Skeletal muscle tissue (tissue), 3 donors: ENCODE measurements at regions not wholly inside any gene's neighbourhood (a gene's known extent, or its start where the extent isn't known, plus 50 kb on each side); places are given as distances from the start of the nearest gene placed in this dataset.
"Not testable (repeated sequence)": the region's sequence is repeated elsewhere in the genome, so short reads cannot be mapped to it uniquely, and the experiment has no call there.

Experiments
- H3K27ac ChIP-seq: one replicate; pipeline ENCODE4 v1.7.0; 2013; ENCODE audit warnings: mild to moderate bottlenecking, low read depth, low read length, inconsistent platforms
- H3K27me3 ChIP-seq, 3 donors: one replicate each; pipeline ENCODE4 v1.7.0; 2013; ENCODE audit warnings: low read length in 3 of 3; ENCODE audit not compliant: control insufficient read depth in 3 of 3, insufficient read depth in 3 of 3
- H3K36me3 ChIP-seq, 3 donors: one replicate each; pipeline ENCODE4 v1.7.0; 2013; ENCODE audit warnings: low read length in 3 of 3; ENCODE audit not compliant: control insufficient read depth in 3 of 3, insufficient read depth in 3 of 3
- H3K4me1 ChIP-seq, 3 donors: one replicate each; pipeline ENCODE4 v1.7.0; 2013; ENCODE audit warnings: low read length in 3 of 3, mild to moderate bottlenecking in 3 of 3; ENCODE audit not compliant: control insufficient read depth in 3 of 3, insufficient read depth in 3 of 3
- H3K4me3 ChIP-seq, 3 donors: one replicate each; pipeline ENCODE4 v1.7.0; 2013; ENCODE audit warnings: low read length in 3 of 3
- H3K9ac ChIP-seq, 3 donors: one replicate each; pipeline ENCODE4 v1.7.0; 2013; ENCODE audit warnings: low read length in 3 of 3, mild to moderate bottlenecking in 3 of 3, moderate library complexity in 2 of 3, low read depth in 1 of 3
- H3K9me3 ChIP-seq, 3 donors: one replicate each; pipeline ENCODE4 v1.7.0; 2013; ENCODE audit warnings: low read length in 3 of 3; ENCODE audit not compliant: control insufficient read depth in 3 of 3
- donor health status: Osteomylitis.

DNA sequence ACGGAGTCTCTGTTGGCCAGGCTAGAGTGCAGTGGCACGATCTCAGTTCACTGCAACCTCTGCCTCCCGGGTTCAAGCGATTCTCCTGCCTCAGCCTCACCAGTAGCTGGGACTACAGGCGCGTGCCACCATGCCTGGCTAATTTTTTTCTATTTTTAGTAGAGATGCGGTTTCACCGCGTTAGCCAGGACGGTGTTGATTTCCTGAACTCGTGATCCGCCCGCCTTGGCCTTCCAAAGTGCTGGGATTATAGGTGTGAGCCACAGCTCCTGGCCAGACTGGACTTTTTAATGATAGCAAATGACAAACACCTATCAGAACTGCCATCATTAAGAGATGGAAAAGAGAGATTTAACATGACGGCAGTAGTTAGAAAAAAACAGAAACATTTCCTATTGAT is 707.9 kb downstream of the NTRK3 start:
- not testable (repeated sequence) for H3K9ac ChIP-seq, H3K36me3 ChIP-seq, H3K4me1 ChIP-seq, H3K9me3 ChIP-seq, H3K27me3 ChIP-seq, H3K4me3 ChIP-seq
- peak overlapping the region; percentile 86 for H3K27ac ChIP-seq

DNA sequence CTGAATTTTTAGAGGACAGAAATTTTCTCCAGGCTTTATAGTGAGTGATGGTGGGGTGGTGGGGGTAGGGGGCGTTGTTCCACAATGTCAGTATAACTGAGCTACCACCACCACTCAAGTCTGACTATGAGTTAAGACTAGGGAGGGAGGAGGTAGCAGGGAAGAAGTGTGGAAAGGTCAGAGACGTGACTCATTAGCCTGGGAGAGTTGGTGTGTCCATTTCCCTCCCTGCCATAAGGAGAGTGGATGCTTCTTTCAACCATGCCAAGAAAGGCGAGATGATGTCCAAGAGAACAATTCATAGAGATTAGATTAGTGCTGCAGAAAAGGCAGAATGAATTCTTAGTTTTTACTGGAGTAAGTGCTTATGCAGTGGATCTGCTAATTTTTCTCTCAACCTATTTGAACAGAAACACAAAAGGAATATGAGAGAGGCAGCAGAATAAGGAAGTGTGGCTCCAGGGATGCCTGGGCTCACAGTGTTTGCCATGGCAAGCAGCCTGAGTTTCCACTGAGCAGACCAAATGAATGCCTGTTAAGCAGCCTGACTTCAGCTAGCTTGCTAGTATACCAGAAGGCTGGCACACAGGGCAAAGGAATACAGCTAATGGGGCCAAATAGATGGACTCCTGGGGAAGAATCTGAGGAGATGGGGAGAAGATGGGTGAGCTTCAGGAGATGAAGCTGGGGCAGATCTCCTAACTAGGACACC is 708.9 kb downstream of the NTRK3 start:
- Histone ChIP-seq H3K27me3 (no peaks in the 10 kb centered on the region), H3K9ac (peak overlapping the region in 1 of 3 donors; percentile 41), H3K4me1 (peaks cover 3 to 10% (median 3%) of the 10 kb centered on the region in 3 donors), H3K36me3 (no peaks in the 10 kb centered on the region), H3K27ac (peak overlapping the region; percentile 86), H3K9me3 (no peaks in the 10 kb centered on the region), H3K4me3 (peak overlapping the region in 2 of 3 donors; percentile 15 to 41)

DNA sequence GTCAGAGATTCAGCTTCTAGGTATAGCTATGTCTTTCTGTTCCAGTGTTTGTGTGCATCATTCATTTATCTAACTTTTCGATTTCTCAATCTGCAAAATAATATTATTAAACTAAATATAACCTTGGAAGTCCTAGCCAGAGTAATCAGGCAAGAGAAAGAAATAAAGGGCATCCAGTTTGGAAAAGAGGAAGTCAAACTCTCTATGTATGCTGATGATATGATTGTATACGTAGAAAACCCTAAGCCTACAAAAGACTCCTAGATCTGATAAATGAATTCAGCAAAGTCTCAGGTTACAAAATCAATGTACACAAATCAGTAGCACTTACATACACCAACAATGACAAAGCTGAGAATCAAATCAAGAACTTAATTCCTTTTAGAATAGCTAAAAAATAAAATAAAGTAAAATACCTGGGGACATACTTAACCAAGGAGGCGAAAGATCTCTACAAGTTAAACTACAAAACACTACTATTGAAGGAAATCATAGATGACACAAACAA is 718.2 kb downstream of the NTRK3 start:
- Histone ChIP-seq H3K27ac (no peak overlapping the region), H3K9ac (no peak overlapping the region), H3K36me3 (no peaks in the 10 kb centered on the region), H3K27me3 (no peaks in the 10 kb centered on the region), H3K9me3 (no peaks in the 10 kb centered on the region), H3K4me1 (no peaks in the 10 kb centered on the region), H3K4me3 (no peak overlapping the region)

DNA sequence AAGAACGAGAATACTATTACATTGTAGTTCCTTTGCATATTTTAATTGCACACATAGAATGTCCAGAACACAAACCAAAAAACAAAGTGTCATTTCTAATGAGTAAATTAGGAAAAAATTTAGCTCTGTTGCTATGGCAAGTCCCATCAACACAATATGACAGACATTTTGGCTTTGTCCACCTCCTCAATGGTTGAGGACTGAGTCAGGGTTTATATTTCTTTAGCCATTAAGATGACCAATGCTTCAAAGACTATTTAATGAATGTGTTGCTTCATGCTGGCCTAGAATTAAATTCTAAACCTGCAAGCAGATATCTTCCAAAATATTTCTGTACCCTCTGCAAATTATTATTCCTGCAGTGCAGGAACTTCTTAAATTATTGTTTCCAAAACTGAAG is 719.2 kb downstream of the NTRK3 start:
- H3K4me1 ChIP-seq = no peaks in the 10 kb centered on the region
- H3K9me3 ChIP-seq = no peaks in the 10 kb centered on the region
- no peak overlapping the region for H3K27ac ChIP-seq
- no peaks in the 10 kb centered on the region for H3K27me3 ChIP-seq
- H3K4me3 ChIP-seq = no peak overlapping the region
- H3K9ac ChIP-seq = no peak overlapping the region
- H3K36me3 ChIP-seq = no peaks in the 10 kb centered on the region

DNA sequence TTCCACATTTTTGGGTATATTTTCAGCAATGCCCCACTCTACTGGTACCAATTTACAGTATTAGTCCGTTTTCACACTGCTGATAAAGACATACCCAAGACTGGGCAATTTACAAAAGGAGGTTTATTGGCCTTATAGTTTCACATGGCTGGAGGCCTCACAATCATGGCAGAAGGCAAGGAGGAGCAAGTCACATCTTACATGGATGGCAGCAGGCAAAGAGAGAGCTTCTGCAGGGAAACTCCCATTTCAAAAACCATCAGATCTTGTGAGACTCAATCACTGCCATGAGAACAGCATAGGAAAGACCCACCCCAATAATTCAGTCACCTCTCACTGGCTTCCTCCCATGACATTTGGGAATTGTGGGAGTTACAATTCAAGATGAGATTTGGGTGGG is 722.9 kb downstream of the NTRK3 start:
- H3K4me3 ChIP-seq, H3K27me3 ChIP-seq, H3K9ac ChIP-seq, H3K36me3 ChIP-seq, H3K9me3 ChIP-seq, H3K27ac ChIP-seq, H3K4me1 ChIP-seq: not testable (repeated sequence)

DNA sequence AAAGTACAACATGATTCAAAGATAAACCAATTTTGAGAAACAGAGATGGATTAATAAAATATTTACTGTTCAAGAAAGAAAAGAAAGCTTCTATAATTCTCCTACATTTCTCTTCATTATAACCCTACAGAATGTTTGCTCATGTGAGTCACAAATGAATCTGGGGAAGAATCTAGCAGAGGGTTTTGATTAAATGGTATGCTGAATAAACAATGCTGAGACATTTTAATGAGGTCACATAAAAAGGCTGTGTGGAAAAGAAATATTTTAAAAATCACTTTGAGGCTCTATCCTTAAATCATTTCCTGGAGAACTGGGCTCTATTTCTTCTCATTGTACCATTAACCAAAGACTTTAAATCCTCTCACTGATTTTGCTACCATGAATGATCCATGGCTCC is 727.7 kb downstream of the NTRK3 start:
- Histone ChIP-seq H3K36me3 (no peaks in the 10 kb centered on the region), H3K27ac (no peak overlapping the region), H3K9me3 (no peaks in the 10 kb centered on the region), H3K27me3 (no peaks in the 10 kb centered on the region), H3K4me3 (no peak overlapping the region), H3K4me1 (peaks cover 0 to 8% (median 7%) of the 10 kb centered on the region in 3 donors), H3K9ac (no peak overlapping the region)

DNA sequence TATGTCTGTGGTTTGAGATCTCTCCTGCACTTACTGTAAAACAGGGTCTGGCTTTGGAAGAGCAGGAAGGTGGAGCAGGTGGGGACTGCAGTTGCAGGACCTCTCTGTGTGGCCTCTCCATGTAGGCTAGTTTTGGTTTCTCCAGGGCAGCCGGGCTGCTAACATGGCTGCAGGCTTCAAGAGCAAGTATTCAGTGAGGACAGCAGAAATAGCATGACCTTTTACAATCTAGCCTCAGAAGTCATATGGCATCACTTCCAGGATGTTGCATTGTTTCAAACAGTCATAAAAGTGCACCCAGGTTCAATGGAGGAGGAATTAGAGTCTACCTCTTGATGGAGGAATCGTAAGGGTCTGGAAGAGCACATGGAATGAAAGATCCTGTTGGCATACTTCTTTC is 728.7 kb downstream of the NTRK3 start:
- Histone ChIP-seq H3K27me3 (no peaks in the 10 kb centered on the region), H3K27ac (no peak overlapping the region), H3K36me3 (no peaks in the 10 kb centered on the region), H3K4me3 (no peak overlapping the region), H3K9me3 (no peaks in the 10 kb centered on the region), H3K9ac (no peak overlapping the region), H3K4me1 (peaks cover 0 to 8% (median 7%) of the 10 kb centered on the region in 3 donors)

DNA sequence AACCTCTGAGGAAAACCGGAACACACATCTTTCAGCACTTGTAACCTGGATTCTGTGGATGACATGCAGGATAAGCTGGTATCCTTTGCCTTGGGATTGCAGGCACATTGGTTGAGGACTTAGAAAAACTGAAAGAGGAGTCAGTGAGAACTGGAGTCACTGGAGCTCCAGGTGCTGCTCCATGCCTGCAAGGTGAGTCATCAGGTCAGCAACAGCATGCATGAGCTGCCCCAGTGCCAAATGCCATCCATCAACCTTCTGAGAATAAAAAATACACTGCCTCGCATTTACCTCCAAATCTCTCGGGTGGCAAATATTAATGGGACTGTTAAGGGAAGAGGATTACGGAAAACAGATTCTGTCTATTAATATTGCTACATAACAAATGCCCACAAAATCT is 729.1 kb downstream of the NTRK3 start:
- Histone ChIP-seq H3K36me3 (no peaks in the 10 kb centered on the region), H3K27ac (no peak overlapping the region), H3K9ac (no peak overlapping the region), H3K9me3 (no peaks in the 10 kb centered on the region), H3K27me3 (no peaks in the 10 kb centered on the region), H3K4me3 (no peak overlapping the region), H3K4me1 (peaks cover 0 to 8% (median 7%) of the 10 kb centered on the region in 3 donors)

DNA sequence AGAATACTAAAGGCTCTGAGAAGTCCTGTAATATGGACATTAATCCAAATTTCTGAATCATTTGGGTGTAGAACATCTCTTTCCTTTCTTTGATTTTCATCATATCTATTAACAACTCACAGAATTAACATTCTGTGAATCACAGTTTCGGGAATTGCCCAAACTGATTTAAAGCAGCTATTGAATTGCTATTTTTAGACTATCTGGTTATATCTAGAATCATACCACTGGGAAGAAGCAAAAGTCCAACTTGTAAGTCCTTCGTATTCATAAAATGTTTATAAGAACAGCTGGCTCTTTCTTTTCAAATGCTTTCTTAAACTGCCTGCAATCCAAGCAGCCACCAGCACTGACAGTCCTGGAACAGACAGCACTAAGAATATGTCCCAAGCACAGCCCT is 733.0 kb downstream of the NTRK3 start:
- Histone ChIP-seq H3K9me3 (no peaks in the 10 kb centered on the region), H3K4me1 (peaks cover 0 to 8% (median 7%) of the 10 kb centered on the region in 3 donors), H3K4me3 (no peak overlapping the region), H3K27ac (no peak overlapping the region), H3K9ac (no peak overlapping the region), H3K36me3 (no peaks in the 10 kb centered on the region), H3K27me3 (no peaks in the 10 kb centered on the region)

DNA sequence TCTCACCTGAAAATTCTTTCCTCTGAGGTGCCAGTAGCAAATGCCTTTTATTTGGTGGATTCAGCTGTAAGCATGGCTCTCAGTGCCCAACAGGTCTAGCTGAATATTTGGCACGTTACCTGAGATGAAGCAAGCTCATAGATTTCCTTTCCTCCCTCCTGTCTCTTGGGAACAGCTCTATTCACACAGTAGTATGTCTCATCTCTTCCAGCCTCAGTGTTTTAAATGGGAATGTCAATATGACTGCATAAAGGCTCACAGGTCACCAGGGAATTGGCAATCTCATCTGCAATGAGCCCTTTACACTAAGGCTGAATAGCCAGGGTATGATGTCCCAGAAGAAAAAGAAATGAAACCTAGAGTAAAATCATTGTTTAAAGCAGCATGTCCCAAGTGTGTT is 733.5 kb downstream of the NTRK3 start:
- Histone ChIP-seq H3K27ac (no peak overlapping the region), H3K36me3 (no peaks in the 10 kb centered on the region)

More for the DNA sequence above, 733.5 kb downstream of the NTRK3 start:
- no peaks in the 10 kb centered on the region for H3K9me3 ChIP-seq
- H3K9ac ChIP-seq = no peak overlapping the region
- H3K4me3 ChIP-seq = no peak overlapping the region
- H3K27me3 ChIP-seq = no peaks in the 10 kb centered on the region
- H3K4me1 ChIP-seq = peaks cover 0 to 8% (median 7%) of the 10 kb centered on the region in 3 donors
